Activated naive CD4-positive, alpha-beta T cell treated with anti-CD3 and anti-CD28 coated beads, Interleukin-2, amount 50 U/mL, for 72 hours (primary cell): ENCODE measurements at regions not wholly inside any gene's neighbourhood (a gene's known extent, or its start where the extent isn't known, plus 50 kb on each side); places are given as distances from the start of the nearest gene placed in this dataset.

Experiments
- ATAC-seq, 2 donors: fragments of 150-1000 bp; cut with Tn5 transposase; 2 replicates each; pipeline ENCODE4 v1.10.0; 2021; ENCODE audit warnings: mild to moderate bottlenecking in 2 of 2, moderate library complexity in 2 of 2
- DNase-seq, 2 donors: peaks; one replicate each; pipeline ENCODE4 v3.0.0; 2021 to 2022; ENCODE audit warnings: low spot score in 2 of 2
- H3K27ac Mint-ChIP-seq, 2 donors: one replicate each; pipeline ENCODE4 v1.8.0; 2022; ENCODE audit warnings: mild to moderate bottlenecking in 2 of 2, mixed read lengths in 2 of 2
- H3K36me3 Mint-ChIP-seq, 2 donors: one replicate each; pipeline ENCODE4 v1.8.0; 2022; ENCODE audit warnings: mixed read lengths in 2 of 2
- H3K9me3 Mint-ChIP-seq, 2 donors: one replicate each; pipeline ENCODE4 v1.8.0; 2022; ENCODE audit warnings: mixed read lengths in 2 of 2

- no peak for ATAC-seq
Measured at GRCh38 chr9:113776194-113776593, 99.9 kb upstream of the ZNF618 start.

GRCh38 chr9:113781381-113781780 lies 94.7 kb upstream of the ZNF618 start:
- DNase-seq (no peak), ATAC-seq (no peak)
- Mint-ChIP-seq H3K36me3 (no peaks in the 10 kb centered on the region), H3K27ac (no peak overlapping the region), H3K9me3 (no peaks in the 10 kb centered on the region)

More at GRCh38 chr9:113776194-113776593, 99.9 kb upstream of the ZNF618 start:
- Mint-ChIP-seq H3K27ac (no peak overlapping the region), H3K9me3 (no peaks in the 10 kb centered on the region), H3K36me3 (no peaks in the 10 kb centered on the region)
- DNase-seq = no peak

GRCh38 chr9:113781896-113782295 lies 94.2 kb upstream of the ZNF618 start:
- DNase-seq = no peak
- Mint-ChIP-seq H3K36me3 (no peaks in the 10 kb centered on the region), H3K27ac (no peak overlapping the region), H3K9me3 (no peaks in the 10 kb centered on the region)
- ATAC-seq = no peak

- no peaks in the 10 kb centered on the region for H3K36me3 Mint-ChIP-seq
- DNase-seq (no peak), ATAC-seq (no peak)
- H3K9me3 Mint-ChIP-seq = no peaks in the 10 kb centered on the region
- no peak overlapping the region for H3K27ac Mint-ChIP-seq
Measured at GRCh38 chr9:113783475-113783874, 92.6 kb upstream of the ZNF618 start.

GRCh38 chr9:113785334-113785733 lies 90.8 kb upstream of the ZNF618 start:
- Mint-ChIP-seq H3K9me3 (peaks cover 0 to 3% of the 10 kb centered on the region in 2 donors), H3K36me3 (no peaks in the 10 kb centered on the region), H3K27ac (peak overlapping the region in 1 of 2 donors; percentile 61)
- ATAC-seq (no peak), DNase-seq (no peak)

- no peak for ATAC-seq
- no peak for DNase-seq
- Mint-ChIP-seq H3K27ac (no peak overlapping the region), H3K36me3 (no peaks in the 10 kb centered on the region), H3K9me3 (peaks cover 0 to 4% of the 10 kb centered on the region in 2 donors)
Measured at GRCh38 chr9:113786071-113786470, 90.0 kb upstream of the ZNF618 start.

- ATAC-seq (no peak), DNase-seq (no peak)
- Mint-ChIP-seq H3K27ac (no peak overlapping the region), H3K36me3 (no peaks in the 10 kb centered on the region), H3K9me3 (peaks cover 0 to 4% of the 10 kb centered on the region in 2 donors)
Measured at GRCh38 chr9:113787871-113788270, 88.2 kb upstream of the ZNF618 start.

- H3K27ac Mint-ChIP-seq = no peak overlapping the region
- DNase-seq = no peak
- ATAC-seq = no peak
- no peaks in the 10 kb centered on the region for H3K36me3 Mint-ChIP-seq
- peaks cover 0 to 4% of the 10 kb centered on the region in 2 donors for H3K9me3 Mint-ChIP-seq
Measured at GRCh38 chr9:113788616-113789330, 87.3 kb upstream of the ZNF618 start.

GRCh38 chr9:113790093-113790492 lies 86.0 kb upstream of the ZNF618 start:
- H3K36me3 Mint-ChIP-seq = no peaks in the 10 kb centered on the region
- no peak for ATAC-seq
- DNase-seq = no peak
- H3K9me3 Mint-ChIP-seq = peaks cover 0 to 4% of the 10 kb centered on the region in 2 donors
- no peak overlapping the region for H3K27ac Mint-ChIP-seq

GRCh38 chr9:113793558-113793957 lies 82.6 kb upstream of the ZNF618 start:
- ATAC-seq = no peak
- no peak overlapping the region for H3K27ac Mint-ChIP-seq
- DNase-seq = no peak

GRCh38 chr9:113794721-113795120 lies 81.4 kb upstream of the ZNF618 start:
- no peak for DNase-seq
- Mint-ChIP-seq H3K27ac (no peak overlapping the region), H3K36me3 (no peaks in the 10 kb centered on the region), H3K9me3 (peaks cover 0 to 4% of the 10 kb centered on the region in 2 donors)
- no peak for ATAC-seq

More at GRCh38 chr9:113793558-113793957, 82.6 kb upstream of the ZNF618 start:
- no peaks in the 10 kb centered on the region for H3K36me3 Mint-ChIP-seq
- H3K9me3 Mint-ChIP-seq = peaks cover 0 to 4% of the 10 kb centered on the region in 2 donors

GRCh38 chr9:113795811-113796392 lies 80.2 kb upstream of the ZNF618 start:
- no peak for DNase-seq
- H3K9me3 Mint-ChIP-seq = no peaks in the 10 kb centered on the region
- H3K27ac Mint-ChIP-seq = no peak overlapping the region
- no peaks in the 10 kb centered on the region for H3K36me3 Mint-ChIP-seq
- no peak for ATAC-seq

- no peaks in the 10 kb centered on the region for H3K36me3 Mint-ChIP-seq
- no peak for DNase-seq
- no peak for ATAC-seq
- H3K27ac Mint-ChIP-seq = peak overlapping the region in 1 of 2 donors; percentile 57
- H3K9me3 Mint-ChIP-seq = no peaks in the 10 kb centered on the region
Measured at GRCh38 chr9:113796646-113797426, 79.3 kb upstream of the ZNF618 start.

- H3K36me3 Mint-ChIP-seq = no peaks in the 10 kb centered on the region
- no peaks in the 10 kb centered on the region for H3K9me3 Mint-ChIP-seq
- DNase-seq (no peak), ATAC-seq (no peak)
- no peak overlapping the region for H3K27ac Mint-ChIP-seq
Measured at GRCh38 chr9:113798062-113799030, 77.8 kb upstream of the ZNF618 start.

GRCh38 chr9:113800276-113800675 lies 75.8 kb upstream of the ZNF618 start:
- Mint-ChIP-seq H3K36me3 (no peaks in the 10 kb centered on the region), H3K27ac (no peak overlapping the region)
- no peak for ATAC-seq

GRCh38 chr9:113803811-113804589 lies 72.1 kb upstream of the ZNF618 start:
- ATAC-seq (no peak), DNase-seq (no peak)
- Mint-ChIP-seq H3K27ac (no peak overlapping the region), H3K36me3 (no peaks in the 10 kb centered on the region), H3K9me3 (no peaks in the 10 kb centered on the region)

More at GRCh38 chr9:113800276-113800675, 75.8 kb upstream of the ZNF618 start:
- no peaks in the 10 kb centered on the region for H3K9me3 Mint-ChIP-seq
- no peak for DNase-seq
